H1 (cell line): ENCODE measurements at regions not wholly inside any gene's neighbourhood (a gene's known extent, or its start where the extent isn't known, plus 50 kb on each side); places are given as distances from the start of the nearest gene placed in this dataset.

Source experiments
- CTCF ChIA-PET: fragments of 300-600 bp; sonication (Branson Sonifier 250); formaldehyde crosslinking; loops from one replicate; lab custom pipeline; 2021; ENCODE audit not compliant: partially characterized antibody; lab: Charles Lee
- POLR2A ChIA-PET: fragments of 300-600 bp; sonication (Branson Sonifier 250); formaldehyde crosslinking; loops from one replicate; lab custom pipeline; 2021; ENCODE audit warnings: inconsistent platforms; ENCODE audit not compliant: partially characterized antibody; lab: Charles Lee
- DNase-seq, 2 experiments: peaks; one replicate each; pipeline versions ENCODE4 v3.0.0 to v3.0.0-alpha.2; 2010 to 2022; ENCODE audit warnings: low spot score in 2 of 2, low read depth in 1 of 2, mixed read lengths in 1 of 2
- FAIRE-seq: peaks from 2 replicates; lab custom pipeline; 2011; peaks lifted over from hg19 to GRCh38; lab: Jason Lieb, UNC
- H2AFZ ChIP-seq: 2 replicates; pipeline ENCODE4 v1.8.1; 2012; ENCODE audit warnings: low read length, inconsistent platforms
- H2AK5ac ChIP-seq: 2 replicates; pipeline ENCODE4 v1.6.1; 2013; ENCODE audit warnings: low read depth, low read length
- H2BK120ac ChIP-seq: replicated peaks from 2 replicates; pipeline ENCODE3; 2013; ENCODE audit warnings: low read depth, low read length, inconsistent platforms
- H2BK12ac ChIP-seq: 2 replicates; pipeline ENCODE4 v1.6.1; 2013; ENCODE audit warnings: low read depth, low read length
- H2BK15ac ChIP-seq: 2 replicates; pipeline ENCODE4 v1.6.1; 2013; ENCODE audit warnings: low read length
- H2BK20ac ChIP-seq: 2 replicates; pipeline ENCODE4 v1.6.1; 2013; ENCODE audit warnings: low read length
- H2BK5ac ChIP-seq: 2 replicates; pipeline ENCODE4 v1.6.1; 2013; ENCODE audit warnings: low read depth, low read length
- H3K14ac ChIP-seq: 2 replicates; pipeline ENCODE4 v1.6.1; 2013; ENCODE audit warnings: inconsistent platforms; ENCODE audit not compliant: insufficient read length
- H3K18ac ChIP-seq: 2 replicates; pipeline ENCODE4 v1.6.1; 2013; ENCODE audit warnings: low read length; ENCODE audit errors: extremely low read depth
- H3K23ac ChIP-seq: 2 replicates; pipeline ENCODE4 v1.6.1; 2013; ENCODE audit warnings: inconsistent platforms; ENCODE audit not compliant: insufficient read length
- H3K23me2 ChIP-seq: 2 replicates; pipeline ENCODE4 v1.6.1; 2013; ENCODE audit warnings: low read depth, low read length
- H3K27ac ChIP-seq: 2 replicates; pipeline ENCODE4 v1.6.1; 2011; ENCODE audit warnings: low read depth, low read length, inconsistent platforms
- H3K27me3 ChIP-seq, 4 experiments: replicated peaks in 1 of 4; 1 replicate in 1 of 4; 2 replicates in 3 of 4; pipeline versions ENCODE4 v1.6.1 to v1.8.1; 2011 to 2013; ENCODE audit warnings: low read length in 3 of 4, mild to moderate bottlenecking in 3 of 4, inconsistent platforms in 2 of 4, mixed read lengths in 2 of 4, moderate library complexity in 1 of 4; ENCODE audit not compliant: control insufficient read depth in 3 of 4, insufficient read depth in 3 of 4; ENCODE audit errors: extremely low read depth in 1 of 4
- H3K36me3 ChIP-seq, 4 experiments: 2 replicates each; pipeline versions ENCODE4 v1.6.1 to v1.8.1; 2011 to 2013; ENCODE audit warnings: mild to moderate bottlenecking in 4 of 4, low read length in 3 of 4, moderate library complexity in 2 of 4, control low read depth in 1 of 4, inconsistent platforms in 1 of 4; ENCODE audit not compliant: insufficient read depth in 4 of 4, control insufficient read depth in 2 of 4
- H3K4ac ChIP-seq: replicated peaks from 2 replicates; pipeline ENCODE3; 2013; ENCODE audit warnings: low read length, low read depth, mixed read lengths, inconsistent platforms; ENCODE audit not compliant: insufficient read length
- H3K4me1 ChIP-seq, 4 experiments: replicated peaks in 1 of 4; 1 replicate in 1 of 4; 2 replicates in 3 of 4; pipeline versions ENCODE4 v1.6.1 to v1.8.1; 2011 to 2013; ENCODE audit warnings: low read length in 3 of 4, inconsistent platforms in 2 of 4, mixed read lengths in 1 of 4; ENCODE audit not compliant: insufficient read depth in 4 of 4, control insufficient read depth in 3 of 4
- H3K4me2 ChIP-seq, 2 experiments: 2 replicates each; pipeline versions ENCODE4 v1.6.1 to v1.8.1; 2011 to 2013; ENCODE audit warnings: low read depth in 2 of 2, low read length in 2 of 2, control low read depth in 1 of 2, inconsistent platforms in 1 of 2, mild to moderate bottlenecking in 1 of 2; ENCODE audit not compliant: insufficient read depth in 1 of 2
- H3K4me3 ChIP-seq, 4 experiments: fragments of 200-600, 300-600 bp in 1 of 4; sonication (generic), shearing (Covaris generic), sonication (Bioruptor Twin) in 1 of 4; 2 replicates each; pipeline versions ENCODE4 v1.5.1 to v1.8.1; 2011 to 2016; ENCODE audit warnings: low read length in 4 of 4, low read depth in 3 of 4, control low read depth in 2 of 4, inconsistent platforms in 2 of 4, mild to moderate bottlenecking in 2 of 4, mixed read lengths in 1 of 4, moderate library complexity in 1 of 4; ENCODE audit not compliant: insufficient read depth in 2 of 4; ENCODE audit errors: extremely low read depth in 1 of 4
- H3K56ac ChIP-seq: replicated peaks from 2 replicates; pipeline ENCODE3; 2013; ENCODE audit warnings: low read depth, mild to moderate bottlenecking, mixed read lengths, low read length, inconsistent platforms; ENCODE audit not compliant: insufficient read length
- H3K79me1 ChIP-seq: 2 replicates; pipeline ENCODE4 v1.6.1; 2013; ENCODE audit warnings: low read depth, low read length, control low read depth
- H3K79me2 ChIP-seq, 2 experiments: 2 replicates each; pipeline versions ENCODE4 v1.6.1 to v1.8.1; 2012 to 2013; ENCODE audit warnings: low read length in 2 of 2, mild to moderate bottlenecking in 2 of 2, inconsistent platforms in 1 of 2; ENCODE audit not compliant: insufficient read depth in 2 of 2, control insufficient read depth in 1 of 2
- H3K9ac ChIP-seq, 4 experiments: replicated peaks in 1 of 4; 1 replicate in 1 of 4; 2 replicates in 3 of 4; pipeline versions ENCODE4 v1.6.1 to v1.8.1; 2011 to 2013; ENCODE audit warnings: low read depth in 3 of 4, low read length in 3 of 4, control low read depth in 2 of 4, mild to moderate bottlenecking in 2 of 4, moderate library complexity in 2 of 4, inconsistent platforms in 1 of 4; ENCODE audit errors: extremely low read depth in 1 of 4
- H3K9me3 ChIP-seq, 2 experiments: 2 replicates each; pipeline versions ENCODE4 v1.6.1 to v1.8.1; 2012 to 2013; ENCODE audit warnings: mild to moderate bottlenecking in 2 of 2, moderate library complexity in 2 of 2, control low read depth in 1 of 2, inconsistent platforms in 1 of 2, low read depth in 1 of 2, low read length in 1 of 2, mixed read lengths in 1 of 2; ENCODE audit not compliant: insufficient read depth in 2 of 2
- H4K20me1 ChIP-seq, 2 experiments: replicated peaks in 1 of 2; 2 replicates each; pipeline versions ENCODE3 to v1.8.1; 2011 to 2013; ENCODE audit warnings: inconsistent platforms in 2 of 2, low read length in 2 of 2, mild to moderate bottlenecking in 1 of 2; ENCODE audit not compliant: insufficient read depth in 2 of 2, control insufficient read depth in 1 of 2
- H4K5ac ChIP-seq: 2 replicates; pipeline ENCODE4 v1.6.1; 2013; ENCODE audit warnings: low read length, low read depth, mixed read lengths, inconsistent platforms; ENCODE audit not compliant: insufficient read length
- H4K8ac ChIP-seq: 2 replicates; pipeline ENCODE4 v1.8.0; 2013; ENCODE audit warnings: mild to moderate bottlenecking, moderate library complexity, low read length, inconsistent platforms; ENCODE audit not compliant: insufficient read depth; ENCODE audit errors: extremely low read depth
- H4K91ac ChIP-seq: replicated peaks from 2 replicates; pipeline ENCODE3; 2013; ENCODE audit warnings: low read length, mixed read lengths, inconsistent platforms; ENCODE audit not compliant: insufficient read length
- BACH1 ChIP-seq: IDR thresholded peaks from 2 replicates; pipeline ENCODE4 v1.6.1; 2012; ENCODE audit warnings: low read length, improper control_type of control experiment
- CBX5 ChIP-seq: fragments of 300-800, 300-1000 bp; sonication (generic); IDR thresholded peaks from 2 replicates; pipeline ENCODE4 v1.7.1; 2016; ENCODE audit warnings: antibody characterized with exemption, low read length, low read depth
- CHD1 ChIP-seq: IDR thresholded peaks from 2 replicates; pipeline ENCODE4 v1.6.1; 2012; ENCODE audit warnings: low read depth, low read length, improper control_type of control experiment
- CHD2 ChIP-seq: IDR thresholded peaks from 2 replicates; pipeline ENCODE4 v1.6.1; 2012; ENCODE audit warnings: low read length, improper control_type of control experiment
- E2F6 ChIP-seq: IDR thresholded peaks from 2 replicates; pipeline ENCODE4 v1.6.1; 2012; ENCODE audit warnings: inconsistent platforms
- GTF2F1 ChIP-seq: IDR thresholded peaks from 2 replicates; pipeline ENCODE4 v1.6.1; 2012; ENCODE audit warnings: low read depth, low read length, improper control_type of control experiment, borderline replicate concordance
- HDAC2 ChIP-seq, 2 experiments: fragments of 300-600 bp in 1 of 2; sonication (generic) in 1 of 2; IDR thresholded peaks; 2 replicates each; pipeline ENCODE4 v1.6.1; 2011 to 2012; ENCODE audit warnings: low read depth in 2 of 2, low read length in 2 of 2, mild to moderate bottlenecking in 2 of 2, moderate library complexity in 2 of 2, borderline replicate concordance in 1 of 2, inconsistent platforms in 1 of 2
- MAX ChIP-seq: IDR thresholded peaks from 2 replicates; pipeline ENCODE4 v1.6.1; 2012; ENCODE audit warnings: inconsistent platforms
- POLR2A ChIP-seq, 2 experiments: IDR thresholded peaks; 1 replicate in 1 of 2; 2 replicates in 1 of 2; pipeline ENCODE4 v1.6.1; 2011; ENCODE audit warnings: low read depth in 2 of 2, low read length in 2 of 2, mild to moderate bottlenecking in 2 of 2; ENCODE audit errors: control extremely low read depth in 1 of 2
- RBBP5 ChIP-seq: IDR thresholded peaks from 2 replicates; pipeline ENCODE4 v1.7.1; 2012; ENCODE audit warnings: low read depth, mild to moderate bottlenecking, inconsistent platforms, low read length, moderate library complexity, borderline replicate concordance
- RXRA ChIP-seq: IDR thresholded peaks from 2 replicates; pipeline ENCODE4 v1.6.1; 2011; ENCODE audit warnings: low read depth, mild to moderate bottlenecking, low read length, moderate library complexity; ENCODE audit not compliant: insufficient read depth
- SIX5 ChIP-seq: IDR thresholded peaks from 2 replicates; pipeline ENCODE4 v1.6.1; 2011; ENCODE audit warnings: mild to moderate bottlenecking, low read depth, low read length
- SP2 ChIP-seq: IDR thresholded peaks from 2 replicates; pipeline ENCODE4 v1.6.1; 2012; ENCODE audit warnings: mild to moderate bottlenecking, low read length, inconsistent platforms
- TAF1 ChIP-seq: IDR thresholded peaks from 2 replicates; pipeline ENCODE4 v1.6.1; 2011; ENCODE audit warnings: mild to moderate bottlenecking, low read depth, low read length
- TAF7 ChIP-seq: optimal IDR thresholded peaks from 2 replicates; pipeline ENCODE3; 2011; ENCODE audit warnings: low read depth, mild to moderate bottlenecking, inconsistent platforms, low read length, moderate library complexity, borderline replicate concordance
- TCF12 ChIP-seq: IDR thresholded peaks from 2 replicates; pipeline ENCODE4 v1.6.1; 2011; ENCODE audit warnings: low read depth, mild to moderate bottlenecking, low read length
- ZNF274 ChIP-seq: IDR thresholded peaks from 2 replicates; pipeline ENCODE4 v1.7.0; 2012; ENCODE audit warnings: low read length, borderline replicate concordance; ENCODE audit errors: extremely low read depth

GRCh38 chr5:87729781-87730180 is 317.1 kb upstream of the CCNH start:
- Histone ChIP-seq H3K23ac (no peak overlapping the region), H2BK5ac (no peak overlapping the region), H2BK20ac (no peak overlapping the region), H3K18ac (no peak overlapping the region), H4K91ac (no peak overlapping the region), H3K9ac (no peak overlapping the region), H4K20me1 (no peaks in the 10 kb centered on the region), H2BK120ac (no peak overlapping the region), H2AK5ac (no peak overlapping the region), H3K79me2 (no peaks in the 10 kb centered on the region), H2BK15ac (no peak overlapping the region), H4K8ac (no peak overlapping the region), H4K5ac (no peak overlapping the region), H3K79me1 (no peaks in the 10 kb centered on the region), H3K4ac (no peak overlapping the region), H3K36me3 (no peaks in the 10 kb centered on the region), H2AFZ (no peak overlapping the region), H2BK12ac (no peak overlapping the region), H3K4me3 (no peak overlapping the region), H3K4me1 (no peaks in the 10 kb centered on the region), H3K23me2 (no peaks in the 10 kb centered on the region), H3K4me2 (no peak overlapping the region), H3K27ac (no peak overlapping the region), H3K56ac (no peak overlapping the region), H3K14ac (no peak overlapping the region), H3K9me3 (no peaks in the 10 kb centered on the region), H3K27me3 (no peaks in the 10 kb centered on the region)
- no peak for FAIRE-seq
- ChIA-PET CTCF (no interaction called here), POLR2A (no interaction called here)
- no peak for DNase-seq
- no peak for TF ChIP-seq TAF1
- TF ChIP-seq SP2 = no peak
- no peak for TF ChIP-seq RXRA
- no peak for TF ChIP-seq GTF2F1
- no peak for TF ChIP-seq HDAC2 (IDR thresholded peaks at IDR 0.05; ENCODE audit: borderline replicate concordance in 1 of 2, low read depth in 2 of 2, low read length in 2 of 2)
- no peak for TF ChIP-seq SIX5
- TF ChIP-seq RBBP5 = no peak
- no peak for TF ChIP-seq BACH1
- no peak for TF ChIP-seq TAF7
- TF ChIP-seq ZNF274 = no peak
- no peak for TF ChIP-seq CHD1
- TF ChIP-seq MAX = no peak
- TF ChIP-seq CBX5 = no peak
- no peak for TF ChIP-seq TCF12
- TF ChIP-seq POLR2A (IDR thresholded peaks at IDR 0.05; ENCODE audit: control extremely low read depth in 1 of 2, low read depth in 2 of 2, low read length in 2 of 2) = no peak
- TF ChIP-seq E2F6 = no peak
- TF ChIP-seq CHD2 = no peak
